ENCODE measurements at regions not wholly inside any gene's neighbourhood (a gene's known extent, or its start where the extent isn't known, plus 50 kb on each side); places are given as distances from the start of the nearest gene placed in this dataset.

DNA sequence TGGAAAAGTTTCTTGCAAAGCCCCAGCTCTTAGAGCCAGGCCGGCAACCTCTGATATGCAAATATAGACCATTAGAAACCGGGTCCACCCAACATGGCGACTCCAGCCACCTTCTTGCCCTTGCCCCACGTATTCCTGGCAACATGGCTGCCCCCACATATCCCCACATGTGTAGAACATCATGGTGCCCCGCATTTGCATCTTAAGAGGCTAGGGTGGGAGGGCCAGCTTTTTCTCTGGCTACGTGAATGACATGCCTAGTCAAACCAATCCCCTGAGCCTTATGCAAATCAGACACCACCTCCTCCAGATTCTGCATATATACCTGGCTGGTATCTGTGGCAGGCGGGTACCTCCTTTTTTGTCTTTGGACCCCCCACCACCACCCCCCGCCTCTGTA lies 106.1 kb upstream of the PTPRT start:
- Histone ChIP-seq H3K79me2 (ENCODE audit: insufficient read depth, low read depth, low read length) (no peaks in the 10 kb centered on the region), H3K4me2 (ENCODE audit: low read length) (no peak overlapping the region), H3K9me2 (ENCODE audit: insufficient read depth, low read length) (no peaks in the 10 kb centered on the region), H3K4me3 (ENCODE audit: low read depth, low read length, poor library complexity, severe bottlenecking) (no peak overlapping the region), H3K9me3 (ENCODE audit: low read length) (no peaks in the 10 kb centered on the region), H4K20me1 (ENCODE audit: insufficient read depth, low read length) (no peaks in the 10 kb centered on the region), H3K4me1 (ENCODE audit: insufficient read depth, low read length, poor library complexity, severe bottlenecking) (no peaks in the 10 kb centered on the region), H2AFZ (ENCODE audit: low read length) (no peak overlapping the region), H3K27ac (ENCODE audit: low read depth, low read length, poor library complexity, severe bottlenecking) (no peak overlapping the region), H3K36me3 (ENCODE audit: insufficient read depth, low read length) (no peaks in the 10 kb centered on the region)
- intact Hi-C loops (cut with micrococcal nuclease; ENCODE audit: unreplicated experiment), result no loop called here
- CTCF ChIA-PET (ENCODE audit: unreplicated experiment), result no interaction called here
- TF ChIP-seq EZH2phosphoT487 (IDR thresholded peaks at IDR 0.05; ENCODE audit: borderline replicate concordance, low read depth, low read length), result no peak
- no TSS peak for BruUV-seq (replicated peaks)
- no peak for DNase-seq (ENCODE audit: low spot score)
- POLR2A ChIA-PET, result no interaction called here

GRCh38 chr20:43295263-43295662 lies 105.6 kb upstream of the PTPRT start:
- CTCF ChIA-PET (ENCODE audit: unreplicated experiment), result no interaction called here
- POLR2A ChIA-PET, result no interaction called here
- Histone ChIP-seq H3K9me3 (ENCODE audit: low read length) (no peaks in the 10 kb centered on the region), H4K20me1 (ENCODE audit: insufficient read depth, low read length) (no peaks in the 10 kb centered on the region), H3K4me3 (ENCODE audit: low read depth, low read length, poor library complexity, severe bottlenecking) (no peak overlapping the region), H3K36me3 (ENCODE audit: insufficient read depth, low read length) (no peaks in the 10 kb centered on the region), H3K9me2 (ENCODE audit: insufficient read depth, low read length) (no peaks in the 10 kb centered on the region), H3K4me2 (ENCODE audit: low read length) (no peak overlapping the region), H3K79me2 (ENCODE audit: insufficient read depth, low read depth, low read length) (no peaks in the 10 kb centered on the region), H3K27ac (ENCODE audit: low read depth, low read length, poor library complexity, severe bottlenecking) (no peak overlapping the region), H3K4me1 (ENCODE audit: insufficient read depth, low read length, poor library complexity, severe bottlenecking) (no peaks in the 10 kb centered on the region), H2AFZ (ENCODE audit: low read length) (no peak overlapping the region)
- BruUV-seq (replicated peaks), result no TSS peak
- no peak for TF ChIP-seq CTCF (conservative IDR thresholded peaks at IDR 0.05; ENCODE audit: low read length)
- TF ChIP-seq EZH2phosphoT487 (IDR thresholded peaks at IDR 0.05; ENCODE audit: borderline replicate concordance, low read depth, low read length), result no peak
- intact Hi-C loops (cut with micrococcal nuclease; ENCODE audit: unreplicated experiment), result no loop called here
- DNase-seq (ENCODE audit: low spot score), result no peak

- no peaks in the 10 kb centered on the region for H3K36me3 ChIP-seq (ENCODE audit: insufficient read depth, low read length)
- H3K4me3 ChIP-seq (ENCODE audit: low read depth, low read length, poor library complexity, severe bottlenecking), result no peak overlapping the region
- H3K9me3 ChIP-seq (ENCODE audit: low read length), result no peaks in the 10 kb centered on the region
- BruUV-seq (replicated peaks), result no TSS peak
- H3K79me2 ChIP-seq (ENCODE audit: insufficient read depth, low read depth, low read length), result no peaks in the 10 kb centered on the region
- no peak overlapping the region for H3K4me2 ChIP-seq (ENCODE audit: low read length)
- POLR2A ChIA-PET, result no interaction called here
- H3K4me1 ChIP-seq (ENCODE audit: insufficient read depth, low read length, poor library complexity, severe bottlenecking), result no peaks in the 10 kb centered on the region
- TF ChIP-seq EZH2phosphoT487 (IDR thresholded peaks at IDR 0.05; ENCODE audit: borderline replicate concordance, low read depth, low read length), result no peak
- no peak for TF ChIP-seq CTCF (conservative IDR thresholded peaks at IDR 0.05; ENCODE audit: low read length)
- no peaks in the 10 kb centered on the region for H4K20me1 ChIP-seq (ENCODE audit: insufficient read depth, low read length)
- H3K9me2 ChIP-seq (ENCODE audit: insufficient read depth, low read length), result no peaks in the 10 kb centered on the region
- no peak for DNase-seq (ENCODE audit: low spot score)
- no peak overlapping the region for H3K27ac ChIP-seq (ENCODE audit: low read depth, low read length, poor library complexity, severe bottlenecking)
- CTCF ChIA-PET (ENCODE audit: unreplicated experiment), result no interaction called here
- intact Hi-C loops (cut with micrococcal nuclease; ENCODE audit: unreplicated experiment), result no loop called here
- no peak overlapping the region for H2AFZ ChIP-seq (ENCODE audit: low read length)
Observed at GRCh38 chr20:43294031-43294430, 104.3 kb upstream of the PTPRT start.
